HUDEP-2 (cell line): ENCODE measurements at regions not wholly inside any gene's neighbourhood (a gene's known extent, or its start where the extent isn't known, plus 50 kb on each side); places are given as distances from the start of the nearest gene placed in this dataset.

Source experiments
- DNase-seq, 76 experiments: peaks; one replicate each; lab custom pipeline; 2025; ENCODE audit not compliant: unreplicated experiment in 76 of 76; lab: John Stamatoyannopoulos, UW

- DNase-seq: no peak
Measured at GRCh38 chr3:28087591-28087990, 153.8 kb upstream of the CMC1 start.

DNA sequence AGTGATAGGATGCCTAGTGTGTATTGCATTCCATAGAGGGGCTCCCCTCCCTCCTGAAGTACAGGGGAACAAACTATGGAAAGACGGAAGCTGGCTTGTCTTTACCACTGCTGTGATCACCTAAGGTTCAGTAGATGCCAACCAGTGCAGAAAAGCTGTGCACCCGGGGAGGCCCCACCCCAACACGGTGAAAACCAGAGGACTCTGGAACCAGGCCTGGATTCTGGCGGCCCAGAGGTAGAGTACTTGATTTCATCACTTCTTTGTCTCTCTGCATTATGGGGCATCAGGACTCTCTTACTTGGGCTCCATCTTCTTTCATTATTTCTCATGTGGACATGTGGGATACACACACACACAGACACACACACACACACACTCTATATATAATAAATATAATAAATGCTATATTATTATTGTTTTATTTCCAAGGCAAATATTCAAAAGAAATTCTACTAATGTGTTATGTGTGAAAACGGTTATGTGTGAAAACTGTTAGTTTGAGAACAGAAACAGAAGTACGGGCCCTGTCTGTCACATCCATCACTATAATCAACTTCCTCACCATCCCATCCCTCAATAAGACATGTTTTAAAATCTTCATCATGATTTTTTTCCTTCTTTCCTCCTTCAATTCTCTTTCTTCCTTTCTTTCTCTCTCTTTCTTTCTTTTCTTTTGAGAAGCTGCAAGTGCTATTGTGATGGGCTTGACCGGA, 152.4 kb upstream of the CMC1 start:
- no peak for DNase-seq

- DNase-seq: no peak
Measured at GRCh38 chr3:28089527-28089897, 151.9 kb upstream of the CMC1 start.

- DNase-seq: no peak
Measured at GRCh38 chr3:28099296-28099695, 142.1 kb upstream of the CMC1 start.

GRCh38 chr3:28101705-28102104, 139.7 kb upstream of the CMC1 start:
- DNase-seq: no peak

- no peak for DNase-seq
Measured at GRCh38 chr3:28103861-28104260, 137.6 kb upstream of the CMC1 start.

DNA sequence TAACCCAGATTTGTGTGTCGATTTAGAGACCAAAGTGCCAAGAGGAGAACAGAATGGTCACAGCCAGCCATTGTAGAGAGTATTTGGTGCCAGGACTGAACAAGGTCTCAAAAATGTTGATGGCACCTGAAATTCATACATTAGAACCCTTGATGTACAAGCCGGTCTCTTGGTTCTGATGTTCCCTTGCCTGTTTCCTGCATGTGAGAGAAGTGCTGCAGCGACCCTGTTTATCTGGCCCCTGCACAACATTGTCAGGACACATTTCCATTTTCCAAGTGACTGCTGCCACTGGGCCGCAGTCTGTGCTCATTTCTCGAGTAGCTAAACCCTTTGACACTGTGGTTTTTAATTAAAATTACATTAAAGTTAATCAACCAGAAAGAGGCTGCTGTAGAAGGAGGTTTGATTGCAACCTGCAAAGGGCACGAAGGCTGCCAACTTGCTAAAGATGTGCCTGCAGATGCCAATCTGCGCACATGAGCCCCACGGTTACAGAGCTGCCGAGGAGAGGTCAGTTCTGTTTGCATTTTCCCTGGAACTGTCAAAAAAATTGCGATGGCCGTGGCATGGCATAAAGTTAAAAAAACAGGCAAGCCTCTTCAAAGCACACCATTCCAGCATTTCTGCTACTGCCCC, 136.4 kb upstream of the CMC1 start:
- no peak for DNase-seq

DNA sequence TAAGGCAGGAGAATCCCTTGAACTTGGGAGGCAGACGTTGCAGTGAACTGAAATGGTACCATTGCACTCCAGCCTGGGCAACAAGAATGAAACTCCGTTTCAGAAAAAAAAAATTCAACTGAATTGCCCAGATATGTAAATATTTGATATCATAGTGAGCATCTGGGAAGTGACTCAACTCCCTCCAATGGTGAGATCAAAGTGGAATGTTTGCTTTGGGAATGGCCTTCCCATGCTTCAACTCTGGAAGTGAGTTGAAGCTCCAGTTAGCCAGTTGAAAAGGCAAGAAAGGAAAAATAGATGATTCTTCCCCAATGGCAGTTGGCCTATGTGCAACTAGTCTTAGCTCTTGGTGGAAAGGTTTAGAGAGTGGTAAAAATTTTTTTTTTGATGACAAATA, 131.6 kb upstream of the CMC1 start:
- DNase-seq: no peak

DNA sequence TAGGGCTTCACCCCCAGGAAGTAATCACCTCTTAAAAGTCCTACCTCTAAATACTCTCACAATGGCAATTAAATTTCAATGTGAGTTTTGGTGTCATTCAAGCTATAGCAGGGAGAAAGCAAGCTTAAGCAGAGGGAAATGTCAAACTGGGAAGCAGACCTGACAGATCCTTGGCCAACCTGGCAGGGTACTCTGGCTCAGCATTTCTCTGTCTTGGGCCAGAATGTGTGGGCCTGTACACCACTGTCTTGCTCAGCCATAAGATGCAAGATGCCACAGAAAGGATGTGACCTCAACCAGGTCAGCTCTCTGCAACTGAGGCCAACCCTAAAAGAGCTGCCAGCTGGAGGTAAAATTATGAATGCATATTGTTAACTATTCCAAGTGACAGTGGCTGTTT, 130.6 kb upstream of the CMC1 start:
- DNase-seq: no peak

DNA sequence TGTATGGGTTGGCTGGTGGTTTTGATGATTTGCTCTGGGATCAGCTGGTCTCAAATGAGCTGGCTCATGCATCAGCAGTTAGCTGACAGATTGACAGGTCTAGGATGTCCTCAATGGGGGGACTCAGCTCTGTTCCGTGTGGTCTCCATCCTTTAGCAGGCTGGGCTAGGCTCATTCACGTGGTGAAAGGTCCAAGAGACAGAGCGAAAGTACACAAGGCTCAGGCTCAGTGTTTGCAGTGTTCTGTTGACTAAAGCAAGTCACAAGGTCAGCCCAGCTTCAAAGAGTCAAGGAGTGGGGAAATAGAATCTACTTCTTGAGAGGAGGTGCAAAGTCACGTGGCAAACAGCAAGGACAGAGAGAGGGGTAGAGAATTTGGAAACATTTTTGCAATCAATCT, 126.5 kb upstream of the CMC1 start:
- DNase-seq: no peak

DNA sequence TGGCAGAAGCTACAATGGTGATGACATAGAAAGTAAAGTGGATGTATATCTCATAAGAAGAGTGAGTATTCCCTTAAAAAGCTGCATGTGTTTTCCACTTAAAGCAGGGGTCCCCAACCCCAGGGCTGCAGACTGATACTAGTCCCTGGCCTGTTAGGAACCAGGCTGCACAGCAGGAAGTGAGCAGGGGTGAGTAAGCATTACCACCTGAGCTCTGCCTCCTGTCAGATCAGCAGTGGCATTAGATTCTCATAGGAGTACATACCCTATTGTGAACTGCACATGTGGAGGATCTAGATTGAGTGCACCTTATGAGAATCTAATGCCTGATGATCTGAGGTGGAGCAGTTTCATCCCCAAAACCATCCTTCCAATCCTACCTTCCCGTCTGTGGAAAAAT, 126.1 kb upstream of the CMC1 start:
- no peak for DNase-seq

DNA sequence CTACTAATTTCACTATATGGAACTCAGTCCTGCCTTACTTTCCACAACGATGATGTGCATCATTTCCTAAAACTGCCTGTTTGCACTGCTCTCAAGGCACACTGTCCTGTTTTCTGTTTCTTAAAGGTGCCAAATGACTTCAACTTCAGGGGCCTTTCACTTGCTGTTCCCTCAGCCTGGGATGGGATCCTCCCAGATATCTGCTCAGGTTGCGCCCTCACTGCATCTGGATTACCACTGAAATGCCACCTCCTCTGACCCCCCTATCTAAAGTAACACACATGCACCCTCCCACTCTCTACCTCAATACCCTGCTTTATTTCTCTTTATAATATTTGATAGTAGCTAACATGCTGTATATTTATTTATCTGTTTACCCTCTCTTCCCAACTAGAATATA, 123.8 kb upstream of the CMC1 start:
- no peak for DNase-seq

GRCh38 chr3:28118087-28118486, 123.3 kb upstream of the CMC1 start:
- DNase-seq: no peak

GRCh38 chr3:28122227-28122626, 119.2 kb upstream of the CMC1 start:
- DNase-seq: no peak

DNA sequence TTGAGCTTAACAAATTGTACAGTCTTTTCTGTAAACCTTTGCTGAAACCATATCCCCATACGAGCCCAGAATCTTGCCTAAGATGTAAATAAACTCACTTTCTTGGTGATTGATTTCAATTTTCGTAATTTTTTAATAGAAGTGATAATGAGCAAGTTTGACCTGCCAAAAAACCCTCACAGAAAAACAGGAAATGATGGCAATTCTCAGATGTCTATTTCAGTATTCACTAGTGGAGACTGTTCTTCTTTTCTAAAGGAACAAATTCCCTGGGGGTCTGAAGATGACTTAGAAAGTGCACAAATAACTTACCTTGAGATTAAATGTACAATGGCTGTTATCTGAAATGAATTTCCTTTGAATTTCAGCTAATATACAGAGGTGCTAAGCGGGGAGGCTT, 116.5 kb upstream of the CMC1 start:
- no peak for DNase-seq

GRCh38 chr3:28125342-28125741, 116.1 kb upstream of the CMC1 start:
- no peak for DNase-seq

GRCh38 chr3:28130836-28131235, 110.6 kb upstream of the CMC1 start:
- no peak for DNase-seq

GRCh38 chr3:28132941-28133340, 108.5 kb upstream of the CMC1 start:
- DNase-seq: no peak

DNA sequence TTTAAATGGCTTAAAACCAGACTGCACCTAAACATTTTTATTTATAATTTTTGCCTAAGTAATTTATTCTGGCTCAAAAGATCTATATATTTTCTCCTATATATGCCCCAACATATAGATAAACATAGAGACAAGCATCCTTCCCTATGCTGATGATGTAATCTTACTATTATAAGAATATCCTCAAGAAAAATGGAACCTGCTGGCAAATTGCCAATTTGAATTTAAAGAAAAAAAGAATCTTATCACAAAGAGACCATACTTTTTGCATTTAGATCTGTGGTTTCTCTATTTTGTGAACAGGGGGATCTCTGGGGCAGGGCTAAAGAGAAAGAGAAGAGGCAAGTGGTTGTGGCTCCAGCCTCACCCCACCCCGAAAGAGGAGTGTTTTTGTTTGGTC, 107.2 kb upstream of the CMC1 start:
- no peak for DNase-seq

GRCh38 chr3:28134792-28135375, 106.5 kb upstream of the CMC1 start:
- no peak for DNase-seq

DNA sequence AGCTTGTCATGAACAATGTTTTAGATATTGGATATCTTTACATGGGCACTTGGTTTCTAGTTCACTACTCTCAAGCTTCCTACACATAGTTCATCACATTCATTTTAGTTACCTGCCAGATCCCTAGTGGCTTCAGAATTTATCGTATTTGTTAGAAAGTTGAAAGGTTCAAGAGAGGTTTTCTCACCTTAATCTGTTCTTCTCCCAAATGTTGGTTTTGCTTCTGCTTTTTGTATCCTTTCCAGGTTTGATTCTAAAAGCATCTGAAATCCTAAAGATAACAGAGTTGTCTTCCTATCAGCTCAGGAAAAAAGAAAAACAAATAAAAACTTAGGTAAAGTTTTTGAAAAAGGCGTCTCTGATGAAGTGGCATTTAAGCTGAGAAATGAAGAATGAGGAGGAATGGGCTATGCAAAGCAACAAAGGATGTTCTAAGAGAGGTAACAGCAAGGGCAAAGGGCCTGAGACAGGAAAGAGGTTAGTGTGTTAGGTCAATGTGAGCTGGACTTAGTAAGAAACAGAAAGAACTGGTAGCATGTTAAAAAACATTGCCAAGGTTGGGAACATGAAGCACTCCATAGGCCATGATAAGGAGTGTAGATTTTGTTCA, 104.7 kb upstream of the CMC1 start:
- DNase-seq: no peak

DNA sequence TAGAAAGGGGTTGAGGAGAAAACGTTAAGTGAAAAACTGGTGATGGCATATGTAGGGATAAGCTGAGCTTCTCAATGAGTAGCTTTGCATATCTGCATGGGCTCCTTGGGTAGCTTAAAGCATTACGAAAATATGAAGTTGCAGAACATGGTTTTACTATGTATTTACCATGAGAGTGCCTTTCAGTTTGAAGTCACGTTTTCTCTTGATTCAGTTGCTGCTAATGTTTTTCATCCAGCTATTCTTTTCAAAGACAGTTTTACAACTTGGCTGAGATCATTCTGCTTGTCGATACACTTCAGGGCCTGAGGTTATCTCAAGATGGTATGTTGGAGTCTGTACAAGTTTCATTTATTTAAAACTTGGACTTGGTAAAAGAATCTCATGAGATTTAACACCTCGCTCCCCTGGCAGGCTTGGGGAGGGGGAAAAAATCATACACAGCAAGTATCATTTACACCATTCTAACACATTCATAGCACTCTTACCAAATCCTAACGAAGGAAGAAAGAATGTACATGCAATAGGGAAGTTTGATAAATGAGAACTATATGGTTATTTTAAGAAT, 103.3 kb upstream of the CMC1 start:
- DNase-seq: no peak
